HCT116 (cell line): ENCODE measurements at regions not wholly inside any gene's neighbourhood (a gene's known extent, or its start where the extent isn't known, plus 50 kb on each side); places are given as distances from the start of the nearest gene placed in this dataset.

Experiments used
- ATAC-seq: fragments of 200-7000 bp; cut with Tn5 transposase; 2 replicates; pipeline ENCODE4 v1.9.1; 2020; ENCODE audit warnings: mild to moderate bottlenecking, moderate library complexity
- BruUV-seq: library from RNA; stranded (reverse); fragments of 400-500 nt; replicated peaks from 2 replicates; lab custom pipeline; 2021; lab: Mats Ljungman, UMichigan
- CTCF ChIA-PET: fragments of 300-600 bp; sonication (Branson Sonifier 250); formaldehyde crosslinking; loops from one replicate; lab custom pipeline; 2021; ENCODE audit warnings: antibody characterized with exemption; lab: Charles Lee
- POLR2A ChIA-PET: fragments of 300-600, 350-600 bp; sonication (Branson Sonifier 250); formaldehyde crosslinking; loops from one replicate; lab custom pipeline; 2021; ENCODE audit warnings: antibody characterized with exemption; lab: Charles Lee
- RAD21 ChIA-PET, 2 experiments: fragments of 300-600 bp; sonication (Branson Sonifier 250); formaldehyde crosslinking; loops; one replicate each; lab custom pipeline; 2023; ENCODE audit warnings: low total read pairs in 2 of 2; ENCODE audit not compliant: uncharacterized antibody in 2 of 2, unreplicated experiment in 2 of 2, low non-redundant PET in 1 of 2; lab: Charles Lee
- DNase-seq: peaks from one replicate; pipeline ENCODE4 v3.0.0-alpha.2; 2010; ENCODE audit warnings: low read depth, low spot score
- H2AFZ ChIP-seq: fragments of 200-600 bp; shearing (Covaris generic), sonication (generic); 2 replicates; pipeline ENCODE4 v1.6.1; 2017; ENCODE audit warnings: low read depth, mixed run types, mixed read lengths, antibody characterized with exemption, low read length; ENCODE audit not compliant: poor library complexity, severe bottlenecking
- H3K27ac ChIP-seq: 2 replicates; pipeline ENCODE4 v1.5.1; 2012; ENCODE audit warnings: low read depth, low read length
- H3K27me3 ChIP-seq: fragments of 200-600 bp; sonication (generic); 2 replicates; pipeline ENCODE4 v1.6.1; 2016; ENCODE audit warnings: mixed run types, low read length, mixed read lengths; ENCODE audit not compliant: insufficient read depth
- H3K36me3 ChIP-seq, 2 experiments: fragments of 200-500 bp in 1 of 2; fragments of 200-600 bp in 1 of 2; sonication (Bioruptor generic) in 1 of 2; sonication (generic) in 1 of 2; 2 replicates each; pipeline versions ENCODE4 v1.5.1 to v1.6.1; 2014 to 2016; ENCODE audit warnings: low read length in 2 of 2, inconsistent platforms in 1 of 2, mixed read lengths in 1 of 2, mixed run types in 1 of 2; ENCODE audit not compliant: insufficient read depth in 2 of 2, control insufficient read depth in 1 of 2
- H3K4me1 ChIP-seq, 2 experiments: fragments of 200-600 bp in 1 of 2; sonication (generic) in 1 of 2; 2 replicates each; pipeline versions ENCODE4 v1.5.1 to v1.6.1; 2012 to 2017; ENCODE audit warnings: low read length in 2 of 2, inconsistent platforms in 1 of 2, mild to moderate bottlenecking in 1 of 2, mixed read lengths in 1 of 2, mixed run types in 1 of 2, moderate library complexity in 1 of 2; ENCODE audit not compliant: insufficient read depth in 2 of 2, control insufficient read depth in 1 of 2
- H3K4me2 ChIP-seq: fragments of 200-600 bp; sonication (generic); 2 replicates; pipeline ENCODE4 v1.6.1; 2017; ENCODE audit warnings: mixed run types, low read length, mixed read lengths
- H3K4me3 ChIP-seq, 2 experiments: fragments of 200-600 bp in 1 of 2; sonication (generic) in 1 of 2; replicated peaks in 1 of 2; 2 replicates each; pipeline ENCODE4 v1.5.1; 2011 to 2016; ENCODE audit warnings: low read length in 2 of 2, control low read depth in 1 of 2, low read depth in 1 of 2, mild to moderate bottlenecking in 1 of 2, mixed read lengths in 1 of 2, mixed run types in 1 of 2
- H3K79me2 ChIP-seq: fragments of 200-600 bp; sonication (generic); 2 replicates; pipeline ENCODE4 v1.6.1; 2017; ENCODE audit warnings: mild to moderate bottlenecking, mixed run types, low read length, moderate library complexity, mixed read lengths; ENCODE audit not compliant: insufficient read depth
- H3K9ac ChIP-seq: fragments of 200-600 bp; sonication (generic); 2 replicates; pipeline ENCODE4 v1.6.1; 2016; ENCODE audit warnings: low read length, mixed read lengths
- H3K9me2 ChIP-seq: fragments of 200-600 bp; sonication (generic), shearing (Covaris generic); 2 replicates; pipeline ENCODE4 v1.6.1; 2017; ENCODE audit warnings: mixed run types, mild to moderate bottlenecking, moderate library complexity; ENCODE audit not compliant: insufficient read depth
- H3K9me3 ChIP-seq, 2 experiments: fragments of 200-500 bp in 1 of 2; fragments of 200-600 bp in 1 of 2; sonication (Bioruptor generic) in 1 of 2; sonication (generic) in 1 of 2; 2 replicates each; pipeline ENCODE4 v1.6.1; 2014 to 2017; ENCODE audit warnings: low read length in 2 of 2, mixed read lengths in 2 of 2, inconsistent platforms in 1 of 2, low read depth in 1 of 2, mild to moderate bottlenecking in 1 of 2, mixed run types in 1 of 2, moderate library complexity in 1 of 2; ENCODE audit not compliant: control insufficient read depth in 1 of 2, insufficient read depth in 1 of 2
- H4K20me1 ChIP-seq: fragments of 200-600 bp; sonication (generic), shearing (Covaris generic); 2 replicates; pipeline ENCODE4 v1.6.1; 2017; ENCODE audit warnings: mixed run types, mild to moderate bottlenecking, moderate library complexity; ENCODE audit not compliant: insufficient read depth
- ATF3 ChIP-seq: IDR thresholded peaks from 2 replicates; pipeline ENCODE4 v1.6.1; 2012
- CEBPB ChIP-seq: IDR thresholded peaks from 2 replicates; pipeline ENCODE4 v1.6.1; 2012; ENCODE audit warnings: low read depth
- CTCF ChIP-seq, 3 experiments: fragments of 200-600 bp in 1 of 3; sonication (generic) in 1 of 3; IDR thresholded peaks in 2 of 3; conservative IDR thresholded peaks in 1 of 3; 2 replicates each; pipeline ENCODE4 v1.5.1; 2012 to 2017; ENCODE audit warnings: low read depth in 2 of 3, low read length in 2 of 3, antibody characterized with exemption in 1 of 3, borderline replicate concordance in 1 of 3, control low read depth in 1 of 3, mild to moderate bottlenecking in 1 of 3, mixed read lengths in 1 of 3, mixed run types in 1 of 3, moderate library complexity in 1 of 3; ENCODE audit not compliant: insufficient read depth in 1 of 3
- ELF1 ChIP-seq: IDR thresholded peaks from 2 replicates; pipeline ENCODE4 v1.6.1; 2012; ENCODE audit warnings: low read depth, borderline replicate concordance
- EZH2 ChIP-seq: fragments of 200-600 bp; sonication (generic); IDR thresholded peaks from 2 replicates; pipeline ENCODE4 v1.6.1; 2017; ENCODE audit warnings: antibody characterized with exemption, mixed run types
- EZH2phosphoT487 ChIP-seq: fragments of 200-600 bp; IDR thresholded peaks from 2 replicates; pipeline ENCODE4 v1.6.1; 2018; ENCODE audit warnings: antibody characterized with exemption, borderline replicate concordance
- FOSL1 ChIP-seq: IDR thresholded peaks from 2 replicates; pipeline ENCODE4 v1.6.1; 2012; ENCODE audit warnings: low read depth
- POLR2A ChIP-seq: IDR thresholded peaks from 2 replicates; pipeline ENCODE4 v1.7.0; 2011; ENCODE audit warnings: borderline replicate concordance; ENCODE audit not compliant: insufficient read depth, insufficient read length; ENCODE audit errors: extremely low read depth
- POLR2AphosphoS5 ChIP-seq: IDR thresholded peaks from 2 replicates; pipeline ENCODE4 v1.6.1; 2011; ENCODE audit warnings: mild to moderate bottlenecking, low read depth, low read length, moderate library complexity
- RAD21 ChIP-seq: IDR thresholded peaks from 2 replicates; pipeline ENCODE4 v1.6.1; 2012; ENCODE audit warnings: low read depth, mild to moderate bottlenecking
- SIN3A ChIP-seq: IDR thresholded peaks from 2 replicates; pipeline ENCODE4 v1.6.1; 2012; ENCODE audit warnings: low read depth
- SP1 ChIP-seq: IDR thresholded peaks from 2 replicates; pipeline ENCODE4 v1.6.1; 2012; ENCODE audit warnings: low read depth
- YY1 ChIP-seq: IDR thresholded peaks from 2 replicates; pipeline ENCODE4 v1.6.1; 2011; ENCODE audit warnings: low read length, low read depth, moderate library complexity, mild to moderate bottlenecking; ENCODE audit not compliant: insufficient replicate concordance; ENCODE audit errors: extremely low read depth
- ZFX ChIP-seq: fragments of 450-650 bp; IDR thresholded peaks from 2 replicates; pipeline ENCODE4 v1.6.1; 2017
- ZNF274 ChIP-seq: fragments of 200-500 bp; sonication (Bioruptor generic); IDR thresholded peaks from 2 replicates; pipeline ENCODE4 v1.6.1; 2014; ENCODE audit warnings: mild to moderate bottlenecking, low read depth, low read length, inconsistent platforms
- intact Hi-C: fragments of 100-400 bp; cut with micrococcal nuclease; formaldehyde crosslinking; loops from 2 replicates; pipeline ENCODE4 v1.10.0; 2022
- TF ChIP-seq, protein P1 (sequence below): IDR thresholded peaks from 2 replicates; pipeline ENCODE4 v1.6.1; 2012; ENCODE audit warnings: low read depth

DNA sequence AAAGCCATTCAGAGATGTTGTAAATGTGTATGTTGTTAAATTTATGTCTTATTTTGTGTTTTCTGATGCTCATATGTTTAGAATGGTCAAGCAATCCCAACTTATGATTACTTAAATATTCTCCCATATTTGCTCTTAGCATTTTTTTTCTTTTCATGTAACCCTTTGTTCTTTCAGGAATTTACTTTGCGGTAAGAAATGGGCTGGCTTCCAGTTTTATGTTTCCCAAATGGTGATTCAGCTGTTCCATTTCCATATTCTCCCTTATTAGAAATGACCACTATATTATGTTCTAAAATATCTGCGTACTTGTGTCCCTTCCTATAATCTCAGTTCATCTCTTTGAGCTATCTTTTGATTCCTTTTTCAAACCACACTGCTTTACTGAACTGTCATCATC lies 113.7 kb downstream of the CDH26 start:
- Histone ChIP-seq H3K27ac (no peak overlapping the region), H3K27me3 (peaks cover 45% of the 10 kb centered on the region), H3K9me2 (no peaks in the 10 kb centered on the region), H3K9ac (no peak overlapping the region), H4K20me1 (no peaks in the 10 kb centered on the region), H3K4me1 (no peaks in the 10 kb centered on the region), H3K79me2 (no peaks in the 10 kb centered on the region), H3K36me3 (no peaks in the 10 kb centered on the region), H3K4me2 (no peak overlapping the region), H3K9me3 (no peaks in the 10 kb centered on the region), H3K4me3 (no peak overlapping the region), H2AFZ (no peak overlapping the region)
- ATAC-seq (no peak), DNase-seq (no peak)
- CTCF ChIA-PET, result no interaction called here
- BruUV-seq, result no TSS peak
- RAD21 ChIA-PET, result no interaction called here
- intact Hi-C loops, result no loop called here
- POLR2A ChIA-PET, result no interaction called here
- TF ChIP-seq EZH2, result no peak
- no peak for TF ChIP-seq CTCF (IDR thresholded peaks at IDR 0.05 in 2 of 3, conservative IDR thresholded peaks at IDR 0.05 in 1 of 3; ENCODE audit: borderline replicate concordance in 1 of 3, insufficient read depth in 1 of 3, low read depth in 2 of 3, low read length in 2 of 3)
- no peak for TF ChIP-seq ZNF274

DNA sequence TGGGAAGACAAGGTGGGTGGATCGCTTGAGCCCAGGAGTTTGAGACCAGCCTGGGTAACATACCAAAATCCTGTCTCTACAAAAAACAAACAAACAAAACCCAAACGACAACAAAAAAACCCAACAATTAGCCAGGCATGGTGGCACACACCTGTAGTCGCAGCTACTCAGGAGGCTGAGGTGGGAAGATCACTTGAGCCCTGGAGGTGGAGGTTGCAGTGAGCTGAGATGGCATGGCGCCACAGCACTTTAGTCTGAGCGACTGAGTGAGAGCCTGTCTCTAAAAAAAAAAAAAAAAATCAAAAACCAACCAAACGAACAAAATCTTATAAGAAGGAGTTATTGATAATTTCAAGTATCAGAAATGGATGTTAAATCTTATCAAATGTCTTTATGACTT lies 114.9 kb downstream of the CDH26 start:
- POLR2A ChIA-PET, result no interaction called here
- Histone ChIP-seq H3K79me2 (no peaks in the 10 kb centered on the region), H3K27me3 (peaks cover 34% of the 10 kb centered on the region), H3K9ac (no peak overlapping the region), H3K9me3 (no peaks in the 10 kb centered on the region), H3K36me3 (no peaks in the 10 kb centered on the region), H3K27ac (no peak overlapping the region), H2AFZ (no peak overlapping the region), H3K9me2 (no peaks in the 10 kb centered on the region), H3K4me2 (no peak overlapping the region), H3K4me1 (no peaks in the 10 kb centered on the region), H4K20me1 (no peaks in the 10 kb centered on the region), H3K4me3 (no peak overlapping the region)
- intact Hi-C loops, result no loop called here
- CTCF ChIA-PET, result no interaction called here
- TF ChIP-seq POLR2A (no peak), CEBPB (no peak), YY1 (no peak), SP1 (no peak), EZH2phosphoT487 (no peak), RAD21 (no peak), FOSL1 (no peak), ELF1 (no peak), ATF3 (no peak), POLR2AphosphoS5 (no peak), ZFX (no peak), SIN3A (no peak)
- TF ChIP-seq, protein P1, sequence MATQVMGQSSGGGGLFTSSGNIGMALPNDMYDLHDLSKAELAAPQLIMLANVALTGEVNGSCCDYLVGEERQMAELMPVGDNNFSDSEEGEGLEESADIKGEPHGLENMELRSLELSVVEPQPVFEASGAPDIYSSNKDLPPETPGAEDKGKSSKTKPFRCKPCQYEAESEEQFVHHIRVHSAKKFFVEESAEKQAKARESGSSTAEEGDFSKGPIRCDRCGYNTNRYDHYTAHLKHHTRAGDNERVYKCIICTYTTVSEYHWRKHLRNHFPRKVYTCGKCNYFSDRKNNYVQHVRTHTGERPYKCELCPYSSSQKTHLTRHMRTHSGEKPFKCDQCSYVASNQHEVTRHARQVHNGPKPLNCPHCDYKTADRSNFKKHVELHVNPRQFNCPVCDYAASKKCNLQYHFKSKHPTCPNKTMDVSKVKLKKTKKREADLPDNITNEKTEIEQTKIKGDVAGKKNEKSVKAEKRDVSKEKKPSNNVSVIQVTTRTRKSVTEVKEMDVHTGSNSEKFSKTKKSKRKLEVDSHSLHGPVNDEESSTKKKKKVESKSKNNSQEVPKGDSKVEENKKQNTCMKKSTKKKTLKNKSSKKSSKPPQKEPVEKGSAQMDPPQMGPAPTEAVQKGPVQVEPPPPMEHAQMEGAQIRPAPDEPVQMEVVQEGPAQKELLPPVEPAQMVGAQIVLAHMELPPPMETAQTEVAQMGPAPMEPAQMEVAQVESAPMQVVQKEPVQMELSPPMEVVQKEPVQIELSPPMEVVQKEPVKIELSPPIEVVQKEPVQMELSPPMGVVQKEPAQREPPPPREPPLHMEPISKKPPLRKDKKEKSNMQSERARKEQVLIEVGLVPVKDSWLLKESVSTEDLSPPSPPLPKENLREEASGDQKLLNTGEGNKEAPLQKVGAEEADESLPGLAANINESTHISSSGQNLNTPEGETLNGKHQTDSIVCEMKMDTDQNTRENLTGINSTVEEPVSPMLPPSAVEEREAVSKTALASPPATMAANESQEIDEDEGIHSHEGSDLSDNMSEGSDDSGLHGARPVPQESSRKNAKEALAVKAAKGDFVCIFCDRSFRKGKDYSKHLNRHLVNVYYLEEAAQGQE, result no peak
- RAD21 ChIA-PET, result no interaction called here
- BruUV-seq, result no TSS peak
- ATAC-seq, result no peak
- DNase-seq, result no peak
